ENCODE measurements at regions not wholly inside any gene's neighbourhood (a gene's known extent, or its start where the extent isn't known, plus 50 kb on each side); places are given as distances from the start of the nearest gene placed in this dataset.

DNA sequence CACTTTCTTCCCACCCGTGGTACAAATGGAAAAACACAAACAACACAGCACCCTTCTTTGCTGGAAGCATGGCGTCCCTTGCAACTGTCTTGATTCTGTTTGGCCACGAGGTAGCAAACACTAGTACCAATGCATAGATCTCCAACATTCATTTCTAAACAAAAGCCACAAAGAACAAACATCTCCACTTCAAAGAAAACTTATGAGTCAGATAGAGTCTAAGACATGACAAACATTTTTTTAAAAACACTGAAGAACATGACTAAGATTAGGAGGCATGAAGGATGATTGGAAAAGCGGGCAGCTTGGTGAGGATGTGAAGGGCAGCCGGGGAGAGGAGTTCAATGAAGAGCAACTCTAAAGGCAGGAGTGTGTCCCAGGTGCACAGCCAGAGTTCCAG lies 197.6 kb upstream of the FAM9B start:
- Histone ChIP-seq H3K9me3 (ENCODE audit: control insufficient read depth, insufficient read depth, low read length) (0 out of 2 replicates have a peak, but pooled peaks cover 3% of the 10 kb centered on the region), H3K4me1 (ENCODE audit: control insufficient read depth, insufficient read depth, low read length) (no peaks in the 10 kb centered on the region), H2BK20ac (ENCODE audit: low read depth, low read length) (no peak overlapping the region), H3K4me2 (ENCODE audit: low read depth, low read length) (0 out of 2 replicates have a peak overlapping the region, but pooled peaks have one; percentile 26), H2AK9ac (replicated peaks; ENCODE audit: low read depth, low read length, poor library complexity) (no peak overlapping the region), H4K8ac (ENCODE audit: low read depth in 2 of 2, low read length in 2 of 2) (no peak overlapping the region), H3K4ac (ENCODE audit: low read depth, low read length) (no peak overlapping the region; the same call in 1 of the 2 replicates), H3K79me1 (ENCODE audit: low read depth in 1 of 2, low read length in 2 of 2) (no peaks in the 10 kb centered on the region), H4K91ac (ENCODE audit: insufficient read depth, low read depth, low read length) (no peak overlapping the region), H4K5ac (ENCODE audit: low read depth, low read length) (no peak overlapping the region), H2BK5ac (ENCODE audit: low read depth, low read length, poor library complexity, severe bottlenecking) (no peak overlapping the region), H3K14ac (replicated peaks; ENCODE audit: low read depth, low read length) (no peak overlapping the region), H3K27ac (ENCODE audit: insufficient read depth, low read length) (no peak overlapping the region), H2BK15ac (ENCODE audit: low read depth, low read length) (no peak overlapping the region), H3K27me3 (ENCODE audit: control insufficient read depth, insufficient read depth, low read length) (no peaks in the 10 kb centered on the region; the same call in 1 of the 2 replicates), H3K9me1 (ENCODE audit: insufficient read depth, low read length) (no peaks in the 10 kb centered on the region), H3K4me3 (ENCODE audit: insufficient read depth, low read depth, low read length) (no peak overlapping the region), H2BK120ac (ENCODE audit: low read depth, low read length) (no peak overlapping the region), H3K56ac (ENCODE audit: extremely low read depth, insufficient read depth, low read length) (no peak overlapping the region), H3K23ac (ENCODE audit: low read depth, low read length) (no peak overlapping the region), H2AFZ (replicated peaks; ENCODE audit: low read length, poor library complexity) (no peak overlapping the region), H3K9ac (ENCODE audit: low read depth, low read length) (no peak overlapping the region), H2AK5ac (ENCODE audit: low read depth, low read length) (no peak overlapping the region), H3K36me3 (ENCODE audit: control insufficient read depth, insufficient read depth, low read length) (no peaks in the 10 kb centered on the region), H4K20me1 (ENCODE audit: insufficient read depth, low read length) (no peaks in the 10 kb centered on the region), H3K18ac (ENCODE audit: low read depth, low read length) (no peak overlapping the region)
- ATAC-seq (ENCODE audit: low read depth): peak; percentile 66
- BruUV-seq (replicated peaks): no TSS peak
- WGBS, 2 experiments (ENCODE audit: extremely low coverage in 2 of 2, insufficient read length in 1 of 2): 24% methylated on average over 3 of the region's 5 CpGs; no CpG with 5 or more reads in 1 of the 2 experiments
- CTCF ChIA-PET: no interaction called here
- TF ChIP-seq, protein P1, sequence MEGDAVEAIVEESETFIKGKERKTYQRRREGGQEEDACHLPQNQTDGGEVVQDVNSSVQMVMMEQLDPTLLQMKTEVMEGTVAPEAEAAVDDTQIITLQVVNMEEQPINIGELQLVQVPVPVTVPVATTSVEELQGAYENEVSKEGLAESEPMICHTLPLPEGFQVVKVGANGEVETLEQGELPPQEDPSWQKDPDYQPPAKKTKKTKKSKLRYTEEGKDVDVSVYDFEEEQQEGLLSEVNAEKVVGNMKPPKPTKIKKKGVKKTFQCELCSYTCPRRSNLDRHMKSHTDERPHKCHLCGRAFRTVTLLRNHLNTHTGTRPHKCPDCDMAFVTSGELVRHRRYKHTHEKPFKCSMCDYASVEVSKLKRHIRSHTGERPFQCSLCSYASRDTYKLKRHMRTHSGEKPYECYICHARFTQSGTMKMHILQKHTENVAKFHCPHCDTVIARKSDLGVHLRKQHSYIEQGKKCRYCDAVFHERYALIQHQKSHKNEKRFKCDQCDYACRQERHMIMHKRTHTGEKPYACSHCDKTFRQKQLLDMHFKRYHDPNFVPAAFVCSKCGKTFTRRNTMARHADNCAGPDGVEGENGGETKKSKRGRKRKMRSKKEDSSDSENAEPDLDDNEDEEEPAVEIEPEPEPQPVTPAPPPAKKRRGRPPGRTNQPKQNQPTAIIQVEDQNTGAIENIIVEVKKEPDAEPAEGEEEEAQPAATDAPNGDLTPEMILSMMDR (conservative IDR thresholded peaks at IDR 0.05; ENCODE audit: low read depth, low read length): no peak
- TF ChIP-seq CHD1 (IDR thresholded peaks at IDR 0.05; ENCODE audit: low read depth, low read length): no peak
- no peak for TF ChIP-seq NFE2L2 (IDR thresholded peaks at IDR 0.05; ENCODE audit: low read depth, low read length)
- TF ChIP-seq SMC3 (IDR thresholded peaks at IDR 0.05; ENCODE audit: low read depth, low read length): no peak
- TF ChIP-seq POLR2A (IDR thresholded peaks at IDR 0.05; ENCODE audit: low read depth, low read length): no peak
- no peak for TF ChIP-seq BHLHE40 (IDR thresholded peaks at IDR 0.05; ENCODE audit: low read depth, low read length)
- TF ChIP-seq FOS (IDR thresholded peaks at IDR 0.05; ENCODE audit: low read depth, low read length): no peak
- TF ChIP-seq, protein P2, sequence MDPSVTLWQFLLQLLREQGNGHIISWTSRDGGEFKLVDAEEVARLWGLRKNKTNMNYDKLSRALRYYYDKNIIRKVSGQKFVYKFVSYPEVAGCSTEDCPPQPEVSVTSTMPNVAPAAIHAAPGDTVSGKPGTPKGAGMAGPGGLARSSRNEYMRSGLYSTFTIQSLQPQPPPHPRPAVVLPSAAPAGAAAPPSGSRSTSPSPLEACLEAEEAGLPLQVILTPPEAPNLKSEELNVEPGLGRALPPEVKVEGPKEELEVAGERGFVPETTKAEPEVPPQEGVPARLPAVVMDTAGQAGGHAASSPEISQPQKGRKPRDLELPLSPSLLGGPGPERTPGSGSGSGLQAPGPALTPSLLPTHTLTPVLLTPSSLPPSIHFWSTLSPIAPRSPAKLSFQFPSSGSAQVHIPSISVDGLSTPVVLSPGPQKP (IDR thresholded peaks at IDR 0.05; ENCODE audit: borderline replicate concordance, low read depth, low read length): no peak
- no peak for TF ChIP-seq RAD21 (IDR thresholded peaks at IDR 0.05; ENCODE audit: low read length)
- no peak for TF ChIP-seq RFX5 (IDR thresholded peaks at IDR 0.05; ENCODE audit: low read depth, low read length)
- TF ChIP-seq MXI1 (IDR thresholded peaks at IDR 0.05; ENCODE audit: borderline replicate concordance, low read depth, low read length): no peak
- TF ChIP-seq, protein P3, sequence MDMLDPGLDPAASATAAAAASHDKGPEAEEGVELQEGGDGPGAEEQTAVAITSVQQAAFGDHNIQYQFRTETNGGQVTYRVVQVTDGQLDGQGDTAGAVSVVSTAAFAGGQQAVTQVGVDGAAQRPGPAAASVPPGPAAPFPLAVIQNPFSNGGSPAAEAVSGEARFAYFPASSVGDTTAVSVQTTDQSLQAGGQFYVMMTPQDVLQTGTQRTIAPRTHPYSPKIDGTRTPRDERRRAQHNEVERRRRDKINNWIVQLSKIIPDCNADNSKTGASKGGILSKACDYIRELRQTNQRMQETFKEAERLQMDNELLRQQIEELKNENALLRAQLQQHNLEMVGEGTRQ (IDR thresholded peaks at IDR 0.05; ENCODE audit: low read depth, low read length): no peak
- no peak for TF ChIP-seq RCOR1 (IDR thresholded peaks at IDR 0.05; ENCODE audit: insufficient replicate concordance, low read length)
- no peak for TF ChIP-seq MAZ (IDR thresholded peaks at IDR 0.05; ENCODE audit: borderline replicate concordance, low read depth, low read length)
- TF ChIP-seq MAFK (IDR thresholded peaks at IDR 0.05; ENCODE audit: low read depth, low read length): no peak
- no peak for TF ChIP-seq CEBPB (IDR thresholded peaks at IDR 0.05; ENCODE audit: low read depth, low read length)
- POLR2A ChIA-PET (ENCODE audit: unreplicated experiment): no interaction called here
- intact Hi-C loops (cut with micrococcal nuclease): no loop called here
- peak; percentile 33 for DNase-seq
- dilution Hi-C loops (cut with HindIII; ENCODE audit: low sequenced_read_pairs, unreplicated experiment): no loop called here
- in situ Hi-C loops (cut with MboI; ENCODE audit: low sequenced_read_pairs): no loop called here

Data from IMR-90 (cell line).